SK-N-MC (cell line): ENCODE measurements at regions not wholly inside any gene's neighbourhood (a gene's known extent, or its start where the extent isn't known, plus 50 kb on each side); places are given as distances from the start of the nearest gene placed in this dataset.

Experiments
- DNase-seq: peaks from one replicate; pipeline ENCODE4 v3.0.0-alpha.2; 2011; ENCODE audit warnings: low read depth, low spot score
- H3K27ac ChIP-seq: fragments of 200-600 bp; sonication (generic); 2 replicates; pipeline ENCODE4 v1.5.1; 2016; ENCODE audit warnings: mixed run types
- H3K36me3 ChIP-seq: fragments of 200-600 bp; sonication (generic); 2 replicates; pipeline ENCODE4 v1.6.1; 2017; ENCODE audit warnings: antibody characterized with exemption, low read length, mixed read lengths; ENCODE audit not compliant: insufficient read depth
- H3K4me3 ChIP-seq: fragments of 200-600 bp; sonication (generic); 2 replicates; pipeline ENCODE4 v1.5.1; 2016
- H3K9ac ChIP-seq: fragments of 200-600 bp; sonication (generic); 2 replicates; pipeline ENCODE4 v1.8.0; 2017; ENCODE audit warnings: mixed run types, mixed read lengths; ENCODE audit not compliant: insufficient read length
- H3K9me3 ChIP-seq: fragments of 200-600 bp; sonication (generic); 2 replicates; pipeline ENCODE4 v1.6.1; 2017; ENCODE audit warnings: low read depth, mild to moderate bottlenecking, antibody characterized with exemption, low read length, moderate library complexity, mixed read lengths
- EZH2 ChIP-seq: fragments of 200-600 bp; sonication (generic); IDR thresholded peaks from one replicate; pipeline ENCODE4 v1.6.1; 2017; ENCODE audit warnings: antibody characterized with exemption
- FOXP2 ChIP-seq: optimal IDR thresholded peaks from 2 replicates; pipeline ENCODE3; 2011; ENCODE audit warnings: mild to moderate bottlenecking, moderate library complexity; ENCODE audit not compliant: insufficient read depth; ENCODE audit errors: extremely low read length, control extremely low read depth
- POLR2AphosphoS5 ChIP-seq: IDR thresholded peaks from 2 replicates; pipeline ENCODE4 v1.6.1; 2012; ENCODE audit warnings: mild to moderate bottlenecking, low read depth, low read length, borderline replicate concordance

- TF ChIP-seq POLR2AphosphoS5, result no peak
- no peak for TF ChIP-seq FOXP2
- TF ChIP-seq EZH2, result no peak
- no peaks in the 10 kb centered on the region for H3K36me3 ChIP-seq
These were observed 105.0 kb downstream of the FGF18 start for GRCh38 chr5:171524466-171524865.

DNA sequence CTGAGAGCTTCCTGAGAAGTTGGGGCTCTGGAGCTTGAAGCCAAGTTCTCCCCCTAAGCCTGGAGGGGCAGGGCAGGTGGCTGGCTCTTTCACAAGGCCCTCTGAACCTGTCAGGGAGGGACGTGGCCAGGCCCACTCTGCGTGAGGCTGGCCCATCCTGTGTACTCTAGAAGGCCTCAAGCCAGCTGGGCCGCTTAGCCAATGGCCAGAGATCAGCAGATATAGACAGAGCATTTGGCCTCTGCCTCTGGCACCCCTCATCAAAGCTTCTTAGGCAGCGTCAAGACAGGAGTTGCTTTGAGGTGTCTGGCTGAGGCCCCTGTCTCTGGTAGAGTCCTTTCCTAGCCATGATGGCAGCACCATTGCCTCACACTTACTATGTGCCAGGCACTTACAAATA lies 105.6 kb downstream of the FGF18 start:
- H3K9ac ChIP-seq, result no peak overlapping the region
- H3K27ac ChIP-seq, result no peak overlapping the region
- DNase-seq, result no peak
- H3K36me3 ChIP-seq, result no peaks in the 10 kb centered on the region
- TF ChIP-seq EZH2, result no peak
- TF ChIP-seq FOXP2, result no peak
- no peak for TF ChIP-seq POLR2AphosphoS5
- no peak overlapping the region for H3K4me3 ChIP-seq
- no peaks in the 10 kb centered on the region for H3K9me3 ChIP-seq

More at GRCh38 chr5:171524466-171524865, 105.0 kb downstream of the FGF18 start:
- Histone ChIP-seq H3K9ac (no peak overlapping the region), H3K4me3 (no peak overlapping the region), H3K9me3 (no peaks in the 10 kb centered on the region), H3K27ac (no peak overlapping the region)
- no peak for DNase-seq

DNA sequence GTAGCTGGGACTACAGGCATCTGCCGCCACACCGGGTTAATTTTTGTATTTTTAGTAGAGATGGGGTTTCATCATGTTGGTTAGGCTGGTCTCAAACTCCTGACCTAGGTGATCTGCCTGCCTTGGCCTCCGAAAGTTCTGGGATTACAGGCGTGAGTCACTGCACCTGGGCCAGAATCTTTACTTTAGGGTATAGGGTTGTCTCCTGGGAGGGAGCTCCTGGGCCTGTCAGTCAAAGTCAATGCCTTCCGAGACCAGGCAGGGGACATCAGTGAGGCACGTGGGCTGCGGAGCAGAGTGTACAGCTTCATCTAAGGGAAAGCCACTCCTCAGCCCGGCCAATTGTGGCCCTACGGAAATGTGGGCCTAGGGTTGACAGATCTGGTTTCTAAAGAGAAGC lies 108.6 kb downstream of the FGF18 start:
- no peak for DNase-seq
- Histone ChIP-seq H3K9ac (no peak overlapping the region), H3K27ac (no peak overlapping the region), H3K36me3 (no peaks in the 10 kb centered on the region), H3K4me3 (no peak overlapping the region), H3K9me3 (no peaks in the 10 kb centered on the region)
- TF ChIP-seq EZH2 (no peak), FOXP2 (no peak), POLR2AphosphoS5 (no peak)

- H3K27ac ChIP-seq, result no peak overlapping the region
These were observed 109.6 kb downstream of the FGF18 start for GRCh38 chr5:171528865-171529614.

GRCh38 chr5:171531638-171532037 lies 112.2 kb downstream of the FGF18 start:
- Histone ChIP-seq H3K4me3 (no peak overlapping the region), H3K9me3 (no peaks in the 10 kb centered on the region), H3K9ac (no peak overlapping the region), H3K36me3 (no peaks in the 10 kb centered on the region), H3K27ac (no peak overlapping the region)
- TF ChIP-seq FOXP2 (no peak), POLR2AphosphoS5 (no peak), EZH2 (no peak)
- DNase-seq, result no peak

More at GRCh38 chr5:171528865-171529614, 109.6 kb downstream of the FGF18 start:
- H3K36me3 ChIP-seq, result no peaks in the 10 kb centered on the region
- no peak overlapping the region for H3K4me3 ChIP-seq
- H3K9ac ChIP-seq, result no peak overlapping the region
- DNase-seq, result no peak
- H3K9me3 ChIP-seq, result no peaks in the 10 kb centered on the region
- no peak for TF ChIP-seq FOXP2
- no peak for TF ChIP-seq EZH2
- no peak for TF ChIP-seq POLR2AphosphoS5

- Histone ChIP-seq H3K27ac (no peak overlapping the region), H3K9ac (no peak overlapping the region), H3K9me3 (no peaks in the 10 kb centered on the region), H3K4me3 (no peak overlapping the region), H3K36me3 (no peaks in the 10 kb centered on the region)
- no peak for DNase-seq
- TF ChIP-seq POLR2AphosphoS5, result no peak
- TF ChIP-seq FOXP2, result no peak
- TF ChIP-seq EZH2, result no peak
These were observed 113.7 kb downstream of the FGF18 start for GRCh38 chr5:171533153-171533552.

- no peaks in the 10 kb centered on the region for H3K36me3 ChIP-seq
These were observed 114.8 kb downstream of the FGF18 start for GRCh38 chr5:171534043-171534895.

GRCh38 chr5:171535162-171535561 lies 115.7 kb downstream of the FGF18 start:
- TF ChIP-seq FOXP2 (no peak), EZH2 (no peak), POLR2AphosphoS5 (no peak)
- no peaks in the 10 kb centered on the region for H3K9me3 ChIP-seq

More at GRCh38 chr5:171534043-171534895, 114.8 kb downstream of the FGF18 start:
- Histone ChIP-seq H3K4me3 (no peak overlapping the region), H3K27ac (no peak overlapping the region), H3K9ac (no peak overlapping the region), H3K9me3 (no peaks in the 10 kb centered on the region)
- no peak for DNase-seq
- no peak for TF ChIP-seq EZH2
- TF ChIP-seq FOXP2, result no peak
- TF ChIP-seq POLR2AphosphoS5, result no peak

More at GRCh38 chr5:171535162-171535561, 115.7 kb downstream of the FGF18 start:
- DNase-seq, result no peak
- H3K4me3 ChIP-seq, result no peak overlapping the region
- H3K9ac ChIP-seq, result no peak overlapping the region
- H3K36me3 ChIP-seq, result no peaks in the 10 kb centered on the region
- no peak overlapping the region for H3K27ac ChIP-seq
